Amygdala (tissue), 56 donors: ENCODE measurements at regions not wholly inside any gene's neighbourhood (a gene's known extent, or its start where the extent isn't known, plus 50 kb on each side); places are given as distances from the start of the nearest gene placed in this dataset.

Experiments used
- DNase-seq, 56 donors: peaks; one replicate each; lab custom pipeline; 2025; lab: John Stamatoyannopoulos, UW

DNA sequence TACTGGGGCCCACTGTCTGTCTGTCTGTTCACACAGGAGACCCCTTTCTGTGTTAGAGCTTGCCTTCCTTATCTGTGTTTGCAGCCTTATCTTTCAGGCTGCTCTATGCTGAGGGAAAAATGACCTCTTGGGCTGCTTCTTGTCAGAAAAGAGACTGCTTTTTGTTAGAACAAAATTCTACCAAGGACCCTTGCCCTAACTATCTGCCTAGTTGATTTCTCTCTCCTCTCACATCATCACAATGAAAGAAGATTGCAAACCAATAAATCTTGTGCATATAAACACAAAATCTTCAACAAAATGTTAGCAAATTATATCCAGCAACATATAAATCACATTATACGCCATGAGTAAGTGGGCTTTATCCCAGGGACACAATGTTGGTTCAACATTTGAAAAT is 1117.7 kb downstream of the CDH11 start:
- DNase-seq, result no peak

DNA sequence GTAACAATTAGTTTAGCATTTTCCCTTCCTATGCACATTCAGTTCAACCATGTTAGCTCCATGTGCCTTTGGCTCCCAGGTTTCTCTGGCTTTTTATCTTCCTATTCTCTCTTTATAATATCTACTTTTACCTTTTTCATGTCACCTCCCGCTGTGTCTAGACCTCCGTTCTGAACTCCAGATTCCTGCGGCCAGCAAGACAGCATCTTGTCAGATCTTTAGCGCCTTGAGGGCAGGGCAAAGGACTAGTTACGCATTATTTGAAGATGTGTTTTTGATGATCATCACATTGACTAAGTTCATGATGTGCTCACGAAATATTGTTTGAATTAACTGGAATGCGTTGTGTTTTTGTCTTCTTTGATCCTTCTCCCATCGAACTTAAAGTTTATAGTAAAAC is 1126.8 kb downstream of the CDH11 start:
- DNase-seq, result no peak

DNA sequence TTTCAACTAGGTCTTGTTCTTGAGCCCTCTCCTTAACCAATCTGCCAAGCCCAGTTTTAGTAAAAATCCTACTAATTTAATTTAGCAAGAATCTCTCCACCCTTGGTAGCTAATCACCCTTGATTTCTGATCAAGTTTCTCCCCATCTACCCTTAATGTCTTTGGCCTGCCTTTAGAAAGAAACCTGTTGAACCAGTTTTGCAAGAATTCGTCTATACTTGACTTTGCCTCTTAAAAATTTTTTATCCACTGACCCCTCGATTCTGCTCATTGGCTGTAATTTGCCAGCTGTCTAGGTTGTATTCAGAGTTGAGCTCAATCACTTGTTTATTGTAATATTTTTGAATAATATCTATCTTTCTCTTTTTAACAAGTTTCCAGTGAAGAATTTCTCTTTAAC is 1138.5 kb downstream of the CDH11 start:
- DNase-seq, result no peak

DNA sequence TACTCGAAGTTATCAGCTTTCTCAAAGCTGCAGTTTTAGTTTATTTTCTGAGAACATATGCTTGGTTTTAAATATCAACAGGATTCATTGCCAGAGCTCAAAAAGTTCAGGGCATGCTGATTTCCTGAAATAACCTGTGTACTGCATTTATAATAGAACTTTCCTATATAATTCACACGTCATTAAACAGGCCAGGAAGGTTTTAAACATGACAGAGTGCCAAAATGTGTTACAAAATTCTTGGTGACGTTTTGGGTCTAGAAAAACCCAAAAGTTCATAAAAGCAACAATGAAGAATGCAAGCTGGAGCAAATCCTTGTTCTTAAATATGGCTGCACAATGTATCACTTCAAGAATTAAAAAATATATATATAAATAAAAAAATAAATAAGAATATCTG is 1139.1 kb downstream of the CDH11 start:
- DNase-seq, result no peak

DNA sequence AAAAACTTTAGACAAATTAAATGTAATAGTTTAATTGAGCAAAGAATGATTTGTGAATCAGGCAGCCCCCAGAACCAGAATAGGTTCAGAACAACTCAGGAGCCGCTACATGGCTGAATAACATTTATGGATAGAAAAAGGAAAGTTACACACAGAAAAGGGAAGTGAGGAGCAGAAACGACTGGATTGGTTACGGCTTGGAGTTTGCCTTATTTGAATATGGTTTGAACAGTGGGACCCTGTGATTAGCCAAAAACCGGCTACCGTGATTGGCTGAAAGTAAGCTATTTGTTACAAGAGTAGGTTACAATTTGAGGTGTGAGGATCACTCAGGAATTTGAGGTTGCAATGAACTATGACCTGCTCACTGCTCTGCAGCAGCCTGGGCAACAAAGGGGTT is 1139.8 kb downstream of the CDH11 start:
- DNase-seq, result peak in 1 of 56 donors; percentile 0

DNA sequence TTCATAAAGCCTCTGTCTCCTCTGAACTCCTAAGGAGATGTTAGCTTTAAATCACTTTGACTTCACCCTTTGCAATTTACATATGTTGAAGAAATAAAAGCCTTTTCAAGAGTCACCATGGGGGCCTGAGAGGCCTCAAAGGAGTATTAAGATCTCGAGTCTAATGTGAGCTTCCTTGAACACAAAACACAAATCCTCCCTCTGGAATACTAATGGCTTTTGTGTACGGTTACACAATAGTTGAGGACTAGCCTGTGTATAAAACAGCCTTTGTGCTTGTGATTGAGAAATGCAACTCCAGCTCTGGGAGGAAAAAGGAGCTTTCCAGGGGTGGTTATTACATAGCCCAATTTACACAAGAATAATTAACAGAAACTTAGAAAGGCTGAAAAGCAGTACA is 1140.2 kb downstream of the CDH11 start:
- peak in 2 of 56 donors; percentile 2 for DNase-seq

DNA sequence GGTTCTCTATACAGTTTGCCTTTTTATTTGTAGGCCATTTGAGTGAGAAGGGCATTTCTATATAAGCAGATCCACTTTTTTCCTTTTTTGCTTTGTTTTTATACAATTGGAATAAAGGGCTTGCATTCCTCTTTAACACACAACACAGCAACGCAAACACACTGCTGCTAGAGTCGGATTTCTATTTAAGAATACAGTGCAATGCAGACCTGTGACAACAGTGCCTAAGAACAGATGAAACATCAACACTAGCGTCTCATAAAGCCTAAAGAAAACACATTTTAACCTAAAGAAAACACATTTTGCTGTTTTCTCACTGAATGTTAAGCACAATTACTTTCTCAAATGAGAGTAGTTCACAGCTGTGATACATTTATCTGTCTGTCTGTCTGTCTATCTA is 1141.1 kb downstream of the CDH11 start:
- no peak for DNase-seq

DNA sequence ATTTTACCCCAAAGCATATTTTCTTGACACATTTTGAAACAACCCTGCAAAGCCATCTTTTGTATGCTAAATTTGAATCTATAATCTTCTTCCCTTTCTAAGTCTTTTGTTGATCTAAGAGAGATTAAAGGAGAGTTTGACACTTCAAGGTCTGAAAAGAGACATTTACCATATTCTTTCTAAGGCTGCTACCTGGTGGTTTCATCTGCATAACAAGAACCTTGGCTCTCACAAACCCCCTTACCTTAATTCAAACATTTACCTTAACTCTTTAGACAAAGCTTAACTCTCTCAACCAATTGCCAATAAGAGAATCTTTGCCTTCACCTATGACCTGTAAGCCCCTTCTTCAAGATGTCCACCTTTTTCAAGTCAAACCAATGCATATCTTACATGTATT is 1143.6 kb downstream of the CDH11 start:
- no peak for DNase-seq

DNA sequence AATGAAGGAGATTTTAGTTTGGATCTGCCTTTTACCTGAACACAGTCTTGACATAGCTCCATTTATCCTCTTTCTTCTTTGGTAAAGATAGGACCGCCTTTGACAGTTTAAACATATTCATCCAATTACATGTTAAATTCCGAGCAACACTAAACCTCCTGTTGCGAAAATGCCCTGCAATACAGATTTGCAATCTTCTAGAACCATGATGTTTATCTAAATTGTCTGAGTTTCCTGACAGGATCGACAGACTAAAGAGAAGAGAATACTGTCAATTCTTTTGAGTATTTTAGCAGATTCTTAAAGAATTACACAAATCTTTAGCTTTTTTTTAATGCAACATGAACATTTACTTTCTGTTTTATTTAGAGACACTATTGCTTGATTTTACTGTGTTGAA is 1145.5 kb downstream of the CDH11 start:
- no peak for DNase-seq

DNA sequence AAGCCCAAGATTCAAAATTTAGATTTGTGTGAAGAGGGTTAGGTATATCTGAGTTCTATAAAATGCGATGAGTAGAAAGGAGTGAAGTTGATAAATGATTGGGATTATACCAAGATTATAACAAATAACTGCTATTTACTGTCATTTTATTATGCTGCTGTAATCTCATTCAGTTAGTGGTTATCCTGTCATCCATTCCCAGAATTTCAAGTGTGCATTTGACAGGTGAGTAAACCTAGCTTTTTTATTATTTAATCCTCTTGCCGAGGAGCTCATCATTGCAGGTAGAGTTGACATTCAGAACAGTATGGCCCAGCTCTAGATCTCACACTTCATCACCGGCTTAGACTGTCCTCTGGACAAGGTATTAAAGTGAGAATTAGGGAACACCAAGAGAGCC is 1146.2 kb downstream of the CDH11 start:
- DNase-seq, result no peak

DNA sequence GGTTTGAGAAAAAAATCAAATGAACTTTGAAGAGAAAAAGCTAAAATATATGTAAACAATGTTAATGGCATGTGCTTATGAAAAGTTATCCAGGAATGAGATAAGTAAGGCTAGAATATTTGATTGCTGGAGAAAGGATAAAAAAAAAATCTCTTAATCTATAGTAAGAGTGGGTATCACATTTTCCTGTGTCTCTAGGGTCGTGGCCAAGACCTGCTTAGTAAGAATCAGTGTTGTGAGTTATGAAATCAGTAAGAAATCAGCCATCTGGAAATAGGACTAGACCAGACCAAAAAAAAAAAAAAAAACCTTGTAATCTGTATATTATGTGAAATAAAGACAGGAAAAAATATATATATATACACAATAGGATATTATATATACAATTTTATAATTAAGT is 1153.9 kb downstream of the CDH11 start:
- DNase-seq, result no peak

DNA sequence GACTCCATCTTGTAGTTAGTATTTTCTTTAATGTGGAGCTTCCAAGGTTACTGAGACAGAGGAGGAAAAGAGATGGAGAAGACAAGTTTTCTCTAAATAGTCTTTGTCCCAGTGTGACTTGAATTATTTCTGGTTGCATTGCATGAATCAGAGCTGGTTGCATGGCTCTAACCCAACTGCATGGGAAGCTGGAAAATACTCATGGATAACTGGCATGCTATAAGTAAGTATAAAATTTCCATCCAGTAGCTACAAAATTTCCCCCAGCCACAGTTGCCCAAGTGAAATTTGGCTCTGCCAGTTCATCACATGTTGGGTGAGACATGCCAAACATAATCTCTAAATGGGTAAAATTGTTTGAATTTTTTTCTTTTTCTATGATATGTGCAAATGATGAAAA is 1161.5 kb downstream of the CDH11 start:
- no peak for DNase-seq

DNA sequence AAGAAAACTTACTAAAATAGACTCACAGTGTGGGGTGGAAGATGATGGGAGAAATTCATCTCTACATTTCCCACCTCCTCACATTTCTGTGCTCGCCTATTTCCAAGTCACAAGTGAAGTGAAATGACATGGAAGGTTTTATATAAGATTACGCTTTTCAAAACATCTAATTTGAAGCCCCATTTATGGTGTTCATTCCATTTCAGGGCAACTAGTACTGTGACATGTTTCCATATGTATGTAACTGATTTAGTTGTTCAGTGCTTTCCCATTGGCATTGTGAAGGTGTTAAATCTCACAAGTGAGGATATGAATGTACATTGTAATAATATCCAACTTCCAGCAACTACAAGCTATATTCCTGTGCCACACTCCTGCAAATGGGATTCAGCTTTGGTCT is 1174.8 kb downstream of the CDH11 start:
- no peak for DNase-seq

DNA sequence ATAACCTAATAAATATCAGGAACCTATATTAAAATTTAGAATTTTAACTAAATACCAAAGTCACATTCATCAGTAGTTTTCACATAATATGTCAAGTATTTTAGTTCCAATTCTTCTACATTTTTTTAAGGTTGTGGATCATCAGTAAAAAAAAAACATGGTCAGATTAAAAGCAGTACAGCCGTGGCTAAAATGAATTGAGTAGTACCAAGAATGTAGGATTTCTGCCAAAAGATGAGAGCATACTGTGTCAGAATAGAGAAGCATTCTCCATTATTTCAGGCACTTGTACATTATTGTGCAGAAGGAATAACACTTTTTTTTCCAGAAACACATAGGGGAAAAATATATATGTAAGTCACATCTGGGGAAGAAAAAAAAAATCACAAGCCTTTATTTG is 1176.1 kb downstream of the CDH11 start:
- no peak for DNase-seq

DNA sequence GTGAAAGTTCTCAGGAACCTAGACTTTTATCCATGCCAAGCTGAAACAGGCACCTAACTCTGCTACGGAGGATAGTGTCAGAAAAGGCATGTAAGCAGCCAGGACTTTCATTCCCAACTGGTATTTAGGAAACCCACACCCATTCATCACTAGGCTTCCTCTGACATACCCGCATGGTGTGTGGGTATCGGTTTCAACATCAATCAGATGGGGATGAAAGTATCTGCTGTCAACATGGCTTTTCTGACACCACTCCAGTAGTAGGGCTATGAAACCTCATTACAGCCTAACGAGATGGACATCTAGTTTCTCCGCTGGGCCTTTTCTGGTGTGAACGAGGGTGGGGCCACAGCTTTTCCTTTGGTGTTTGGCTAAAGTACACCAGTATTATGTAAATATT is 1178.3 kb downstream of the CDH11 start:
- DNase-seq, result no peak

DNA sequence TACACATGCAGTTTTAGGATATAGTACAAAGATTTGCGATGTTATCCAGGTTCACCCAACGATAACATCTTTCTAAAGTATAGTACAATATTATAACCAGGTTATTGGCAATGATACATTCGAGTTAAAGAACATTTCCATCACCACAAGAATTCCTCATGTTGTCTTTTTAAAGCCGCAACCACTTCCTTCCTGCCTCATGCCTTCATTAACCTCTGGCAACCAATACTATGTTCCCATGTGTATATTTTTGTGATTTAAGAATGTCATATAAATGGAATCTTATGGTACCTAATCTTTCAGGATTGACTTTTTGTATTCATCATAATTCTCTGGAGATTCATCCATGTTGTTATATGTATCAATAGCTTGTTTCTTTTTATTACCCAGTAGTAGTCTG is 1183.2 kb downstream of the CDH11 start:
- DNase-seq, result no peak

DNA sequence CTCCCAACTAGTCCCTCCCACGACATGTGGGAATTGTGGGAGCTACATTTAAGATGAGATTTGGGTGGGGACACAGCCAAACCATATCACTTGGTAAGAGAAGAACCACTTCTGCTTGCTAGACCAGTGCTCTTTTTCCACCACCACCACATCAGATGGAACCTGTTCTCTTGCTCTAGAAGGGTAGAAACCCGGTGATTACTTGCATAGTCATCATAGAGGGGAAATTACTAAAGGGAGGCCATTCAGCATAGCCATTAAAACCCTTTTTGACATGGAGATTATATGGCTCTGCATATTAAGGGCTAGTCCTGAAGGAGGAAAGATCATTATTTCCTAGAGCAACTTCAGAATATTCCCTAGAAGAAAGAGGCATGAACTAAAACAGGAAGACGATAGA is 1188.0 kb downstream of the CDH11 start:
- DNase-seq, result no peak

DNA sequence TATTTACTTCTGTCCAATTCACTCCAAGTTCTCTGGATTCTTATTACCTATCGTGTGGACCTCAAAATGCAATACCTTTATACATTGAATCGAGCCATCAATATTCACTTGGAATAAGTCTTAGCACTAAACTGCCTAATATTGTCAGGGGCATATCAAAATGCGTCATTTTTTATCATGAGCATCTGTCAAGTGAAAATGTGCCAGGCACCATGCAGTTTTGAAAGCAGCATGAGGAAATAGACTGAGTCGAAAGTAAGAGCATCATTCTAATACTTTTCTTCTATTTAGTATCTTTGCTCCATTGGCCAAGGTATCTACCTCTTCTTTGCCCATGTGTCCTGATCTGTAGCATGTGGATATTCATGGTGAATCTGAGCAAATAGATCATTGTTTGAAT is 1193.4 kb downstream of the CDH11 start:
- no peak for DNase-seq

DNA sequence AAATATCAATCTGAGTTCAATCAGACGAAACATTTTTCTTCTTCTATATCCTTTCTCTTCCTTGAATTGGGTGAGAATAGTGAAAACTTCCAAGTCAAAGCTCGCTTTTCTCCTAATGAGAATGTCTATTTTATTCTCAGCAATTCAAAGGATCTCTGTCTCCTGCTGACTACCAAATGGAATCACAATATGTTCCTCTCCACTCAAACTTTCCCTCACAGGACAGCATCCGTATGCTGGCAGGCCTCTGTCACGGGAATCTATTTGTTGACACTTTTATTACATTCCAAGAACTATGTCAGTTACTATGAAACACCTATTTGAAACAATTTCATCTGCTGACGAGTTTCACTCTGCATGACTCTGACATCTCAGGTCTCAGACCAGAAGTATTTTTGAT is 1196.6 kb downstream of the CDH11 start:
- no peak for DNase-seq

DNA sequence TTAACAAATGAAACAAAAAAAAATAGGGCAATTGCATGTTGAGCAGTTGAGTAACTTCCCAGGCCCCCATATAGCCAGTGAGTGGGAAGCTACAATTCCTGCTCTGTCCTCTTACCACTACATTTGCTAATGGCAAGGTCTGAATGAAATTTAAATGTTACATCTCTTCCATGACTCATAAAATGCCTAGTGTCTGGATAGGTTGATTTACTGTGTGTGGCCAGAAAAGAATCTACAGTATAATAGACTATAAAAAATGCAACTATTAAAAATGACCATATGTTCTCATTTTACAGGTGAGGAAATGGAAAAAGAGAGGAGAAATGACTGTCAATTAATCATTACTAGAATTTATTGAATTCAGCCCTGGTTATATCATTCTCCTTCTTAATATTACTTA is 1199.3 kb downstream of the CDH11 start:
- no peak for DNase-seq

DNA sequence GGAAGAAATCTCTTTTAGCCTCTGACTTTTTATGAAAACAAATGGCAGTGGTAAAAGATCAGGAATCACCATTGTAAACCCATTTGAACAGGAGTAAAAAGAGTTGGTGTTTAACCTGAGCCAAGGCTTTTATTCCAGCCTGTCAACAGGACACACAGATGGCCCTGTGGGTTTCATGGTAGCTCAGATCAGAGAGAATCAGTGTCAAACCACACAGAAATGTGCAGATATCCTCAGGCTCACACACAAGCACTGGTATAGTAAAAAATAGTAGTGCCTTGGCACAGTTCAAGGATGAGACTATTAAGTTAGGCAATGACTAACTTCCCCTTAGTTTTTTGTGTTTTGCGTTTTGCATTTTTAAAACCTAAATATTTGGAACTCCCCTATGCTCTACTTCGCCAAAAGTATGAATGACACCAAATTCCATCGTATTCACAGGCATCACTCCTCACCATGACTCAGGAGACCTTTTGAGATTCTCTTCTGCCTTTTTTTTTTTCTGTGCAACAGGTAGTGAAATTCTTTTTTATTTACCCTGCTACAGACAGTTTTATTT is 1200.0 kb downstream of the CDH11 start:
- no peak for DNase-seq

DNA sequence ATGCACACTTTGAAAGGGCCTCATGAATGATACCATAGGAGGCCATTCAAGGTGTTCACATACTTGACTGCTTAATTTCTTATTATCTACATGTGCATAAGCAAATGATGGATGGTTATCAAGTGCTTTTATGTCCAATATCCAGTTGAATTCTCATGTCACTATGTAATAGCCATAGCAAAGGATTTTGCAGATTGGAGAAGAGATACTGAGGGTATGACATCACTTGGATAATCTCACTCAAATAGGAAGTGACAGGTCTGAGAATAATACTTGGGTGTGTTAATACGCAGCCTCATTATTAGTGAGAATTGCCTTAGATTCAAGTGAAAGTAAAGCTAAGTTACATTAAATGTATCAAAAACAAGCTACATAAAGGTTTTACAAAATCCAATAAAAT is 1208.6 kb downstream of the CDH11 start:
- no peak for DNase-seq

DNA sequence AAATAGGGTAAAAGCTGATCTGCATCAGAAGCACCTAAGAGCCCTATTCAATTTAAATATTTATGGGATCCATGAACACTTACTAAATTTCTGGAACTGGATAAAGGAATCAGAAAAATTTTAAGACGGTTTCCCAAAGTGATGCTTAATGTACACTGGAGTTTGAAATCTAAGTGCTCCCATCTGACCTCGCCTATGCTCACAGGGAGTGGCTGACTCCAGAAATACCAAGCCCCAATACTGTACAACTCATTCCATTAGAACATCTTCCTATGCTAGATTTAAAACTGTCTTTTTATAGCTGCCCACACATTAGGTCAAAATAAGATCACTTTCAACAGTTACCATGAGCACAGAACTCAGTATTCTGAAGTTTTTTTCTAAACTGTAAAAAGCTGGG is 1214.6 kb downstream of the CDH11 start:
- DNase-seq, result no peak

DNA sequence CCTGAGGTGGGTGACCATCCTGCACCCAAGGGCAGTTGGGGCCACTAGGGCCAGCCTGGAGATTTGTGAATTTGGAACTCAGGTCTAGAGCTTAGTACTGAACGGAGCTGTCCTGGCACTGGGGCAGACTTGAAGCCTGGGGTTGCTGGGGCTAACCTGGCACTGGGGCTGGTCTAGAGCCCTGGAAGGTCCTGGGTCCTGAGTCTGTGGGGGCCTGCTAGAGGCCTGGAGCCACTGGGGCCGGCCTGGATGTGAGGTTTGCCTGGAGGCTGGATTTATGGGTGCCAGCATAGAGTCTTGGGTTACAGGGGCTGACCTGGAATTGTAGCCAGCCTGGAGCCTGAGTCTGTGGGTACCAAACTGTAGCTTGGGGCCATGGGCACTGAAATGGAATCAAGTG is 1216.9 kb downstream of the CDH11 start:
- DNase-seq, result no peak
